Right kidney (tissue), 1 donor: ENCODE measurements at regions not wholly inside any gene's neighbourhood (a gene's known extent, or its start where the extent isn't known, plus 50 kb on each side); places are given as distances from the start of the nearest gene placed in this dataset.

Experiments used
- DNase-seq: peaks from one replicate; pipeline ENCODE4 v3.0.0-alpha.2; 2016

GRCh38 chr2:193627187-193627926 is 1432.6 kb upstream of the TMEFF2 start:
- no peak for DNase-seq

GRCh38 chr2:193608451-193608850 is 1413.7 kb upstream of the TMEFF2 start:
- no peak for DNase-seq

- DNase-seq, result no peak
Measured at GRCh38 chr2:193590831-193591230, 1396.1 kb upstream of the TMEFF2 start.

GRCh38 chr2:193584522-193584938 is 1389.8 kb upstream of the TMEFF2 start:
- no peak for DNase-seq

GRCh38 chr2:193583638-193584400 is 1389.1 kb upstream of the TMEFF2 start:
- DNase-seq, result no peak

GRCh38 chr2:193581807-193582206 is 1387.1 kb upstream of the TMEFF2 start:
- DNase-seq, result no peak

GRCh38 chr2:193580176-193580950 is 1385.6 kb upstream of the TMEFF2 start:
- no peak for DNase-seq

- no peak for DNase-seq
Measured at GRCh38 chr2:193566886-193567285, 1372.2 kb upstream of the TMEFF2 start.

- DNase-seq, result no peak
Measured at GRCh38 chr2:193566276-193566675, 1371.5 kb upstream of the TMEFF2 start.

GRCh38 chr2:193562031-193562430 is 1367.3 kb upstream of the TMEFF2 start:
- no peak for DNase-seq

GRCh38 chr2:193561054-193561453 is 1366.3 kb upstream of the TMEFF2 start:
- no peak for DNase-seq

- no peak for DNase-seq
Measured at GRCh38 chr2:193556766-193557470, 1362.2 kb upstream of the TMEFF2 start.

- no peak for DNase-seq
Measured at GRCh38 chr2:193549661-193550060, 1354.9 kb upstream of the TMEFF2 start.

GRCh38 chr2:193542762-193543161 is 1348.0 kb upstream of the TMEFF2 start:
- DNase-seq, result no peak

GRCh38 chr2:193539188-193539587 is 1344.5 kb upstream of the TMEFF2 start:
- DNase-seq, result no peak

GRCh38 chr2:193538061-193538460 is 1343.3 kb upstream of the TMEFF2 start:
- DNase-seq, result no peak

- DNase-seq, result no peak
Measured at GRCh38 chr2:193537531-193537930, 1342.8 kb upstream of the TMEFF2 start.

- DNase-seq, result no peak
Measured at GRCh38 chr2:193528458-193528857, 1333.7 kb upstream of the TMEFF2 start.

GRCh38 chr2:193527146-193527545 is 1332.4 kb upstream of the TMEFF2 start:
- DNase-seq, result no peak

GRCh38 chr2:193523662-193524061 is 1328.9 kb upstream of the TMEFF2 start:
- no peak for DNase-seq

- DNase-seq, result no peak
Measured at GRCh38 chr2:193521523-193521922, 1326.8 kb upstream of the TMEFF2 start.

GRCh38 chr2:193520709-193521458 is 1326.2 kb upstream of the TMEFF2 start:
- DNase-seq, result no peak
